Body of pancreas (tissue), 4 donors: ENCODE measurements at regions not wholly inside any gene's neighbourhood (a gene's known extent, or its start where the extent isn't known, plus 50 kb on each side); places are given as distances from the start of the nearest gene placed in this dataset.

Experiments
- CTCF ChIP-seq, 7 experiments: fragments of 450-650 bp in 4 of 7; fragments of 200-600 bp in 3 of 7; sonication (generic) in 3 of 7; IDR thresholded peaks; one replicate each; pipeline ENCODE4 v1.5.1; 2016 to 2019; ENCODE audit warnings: antibody characterized with exemption in 7 of 7
- POLR2A ChIP-seq, 3 donors: fragments of 450-650 bp; IDR thresholded peaks; one replicate each; pipeline ENCODE4 v1.6.1; 2016; ENCODE audit warnings: antibody characterized with exemption in 3 of 3, mild to moderate bottlenecking in 2 of 3

DNA sequence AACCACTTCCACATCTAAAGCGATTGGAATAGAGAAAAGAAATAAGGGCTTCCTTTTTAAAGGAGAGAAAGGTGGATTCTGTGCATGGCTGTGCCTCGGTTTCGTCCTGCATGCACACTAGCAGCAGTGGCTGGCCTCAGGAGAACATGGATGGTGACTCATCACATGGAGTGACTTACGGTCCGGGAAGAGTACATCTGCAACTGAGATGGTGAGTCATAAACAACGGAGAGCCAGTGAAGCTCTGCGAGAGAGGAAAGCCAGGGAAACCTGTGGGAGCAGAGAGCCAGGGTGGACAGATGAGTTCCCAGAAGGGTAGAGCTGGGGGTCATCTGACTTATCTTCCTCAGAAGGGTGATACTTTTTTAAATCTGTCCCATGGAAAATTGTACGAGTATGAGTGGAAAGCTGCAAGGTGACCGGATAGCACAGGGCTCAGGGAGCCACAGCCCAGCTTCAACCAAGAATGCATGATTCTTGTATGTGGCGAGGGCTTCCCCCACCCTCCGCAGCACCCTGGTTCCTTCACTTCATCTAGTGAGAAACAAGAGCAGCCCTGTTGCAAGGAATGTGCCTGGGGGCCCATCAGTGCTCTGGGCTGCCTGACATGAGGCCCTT lies 259.1 kb downstream of the KLF6 start:
- TF ChIP-seq CTCF (IDR thresholded peaks at IDR 0.05) (no peak), POLR2A (IDR thresholded peaks at IDR 0.05) (no peak)
